PFSK-1 (cell line): ENCODE measurements at regions not wholly inside any gene's neighbourhood (a gene's known extent, or its start where the extent isn't known, plus 50 kb on each side); places are given as distances from the start of the nearest gene placed in this dataset.

Source experiments
- POLR2AphosphoS5 ChIP-seq: IDR thresholded peaks from 2 replicates; pipeline ENCODE4 v1.6.1; 2012; ENCODE audit warnings: low read depth, mild to moderate bottlenecking, control low read depth, low read length, moderate library complexity
- REST ChIP-seq, 2 experiments: IDR thresholded peaks; 2 replicates each; pipeline versions ENCODE4 v1.6.1 to v1.8.0; 2011 to 2012; ENCODE audit warnings: low read depth in 2 of 2, low read length in 2 of 2, control low read depth in 1 of 2, inconsistent platforms in 1 of 2, mild to moderate bottlenecking in 1 of 2, moderate library complexity in 1 of 2; ENCODE audit not compliant: insufficient read depth in 1 of 2
- SIN3A ChIP-seq: IDR thresholded peaks from 2 replicates; pipeline ENCODE4 v1.6.1; 2012; ENCODE audit warnings: mild to moderate bottlenecking, low read length, moderate library complexity, borderline replicate concordance; ENCODE audit not compliant: insufficient read depth
- TAF1 ChIP-seq: IDR thresholded peaks from 2 replicates; pipeline ENCODE4 v1.6.1; 2012; ENCODE audit warnings: low read length, control low read depth, borderline replicate concordance; ENCODE audit not compliant: insufficient read depth

- no peak for TF ChIP-seq POLR2AphosphoS5
- no peak for TF ChIP-seq SIN3A
- no peak for TF ChIP-seq TAF1
- no peak for TF ChIP-seq REST (IDR thresholded peaks at IDR 0.05; ENCODE audit: insufficient read depth in 1 of 2, low read depth in 2 of 2, low read length in 2 of 2)
Observed at GRCh38 chr16:55964923-55965475, 89.8 kb upstream of the CES5A start.
